ENCODE measurements at regions not wholly inside any gene's neighbourhood (a gene's known extent, or its start where the extent isn't known, plus 50 kb on each side); places are given as distances from the start of the nearest gene placed in this dataset.
"Not testable (repeated sequence)": the region's sequence is repeated elsewhere in the genome, so short reads cannot be mapped to it uniquely, and the experiment has no call there.

DNA sequence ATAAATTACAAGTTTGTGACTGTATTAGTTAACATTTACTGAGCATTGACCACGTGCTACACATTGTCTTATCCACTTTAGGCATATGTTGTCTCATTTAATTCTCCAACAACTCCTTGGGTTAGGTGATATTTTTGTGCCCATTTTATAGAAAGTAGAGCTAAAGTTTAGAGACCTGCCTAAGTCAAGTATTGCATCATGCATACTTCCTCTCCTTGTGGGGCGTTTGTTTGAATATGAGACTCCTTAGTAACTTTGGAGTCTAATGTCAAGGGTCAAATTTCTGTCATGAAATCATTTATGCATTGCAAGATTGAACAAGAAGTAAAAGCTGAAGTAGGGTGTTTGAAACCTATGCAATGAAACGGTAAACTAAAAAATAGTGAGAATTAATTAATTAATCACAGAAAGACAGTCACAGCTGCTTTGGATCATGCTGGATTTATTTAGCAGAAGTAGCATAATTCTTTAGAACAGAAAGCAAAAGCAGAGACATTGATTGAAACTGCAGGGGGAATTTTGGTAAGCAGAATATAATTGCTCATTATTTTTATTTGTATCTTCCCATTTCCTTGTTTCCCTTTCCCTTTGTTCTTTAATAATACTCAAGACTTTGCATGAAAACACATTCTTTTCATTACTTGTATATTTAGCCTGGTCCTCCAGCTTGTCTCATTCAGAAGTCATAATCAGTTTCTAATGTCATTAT, 1374.4 kb upstream of the GJE1 start:
- DNase-seq (ENCODE audit: low spot score): no peak
- intact Hi-C loops (cut with DNase I): no loop called here

DNA sequence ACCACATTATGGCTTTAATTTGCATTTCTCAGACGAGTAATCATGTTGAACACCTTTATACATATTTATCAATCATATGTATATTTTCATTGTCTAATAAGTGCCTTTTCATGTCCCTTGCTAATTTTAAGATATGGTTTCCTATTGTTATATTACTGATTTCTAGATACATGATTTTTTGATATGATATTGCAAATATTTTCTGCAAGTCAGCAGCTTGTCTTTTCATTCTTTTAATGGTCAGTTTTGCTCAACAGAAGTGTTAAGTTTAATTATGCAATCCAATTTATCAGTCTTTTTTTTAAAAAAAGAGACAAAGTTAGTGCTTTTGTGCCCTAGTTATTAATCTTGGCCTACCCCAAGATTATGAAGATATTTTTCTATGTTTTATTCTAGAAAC, 1377.8 kb upstream of the CITED2 start:
- intact Hi-C loops (cut with DNase I): no loop called here
- DNase-seq (ENCODE audit: low spot score): no peak

DNA sequence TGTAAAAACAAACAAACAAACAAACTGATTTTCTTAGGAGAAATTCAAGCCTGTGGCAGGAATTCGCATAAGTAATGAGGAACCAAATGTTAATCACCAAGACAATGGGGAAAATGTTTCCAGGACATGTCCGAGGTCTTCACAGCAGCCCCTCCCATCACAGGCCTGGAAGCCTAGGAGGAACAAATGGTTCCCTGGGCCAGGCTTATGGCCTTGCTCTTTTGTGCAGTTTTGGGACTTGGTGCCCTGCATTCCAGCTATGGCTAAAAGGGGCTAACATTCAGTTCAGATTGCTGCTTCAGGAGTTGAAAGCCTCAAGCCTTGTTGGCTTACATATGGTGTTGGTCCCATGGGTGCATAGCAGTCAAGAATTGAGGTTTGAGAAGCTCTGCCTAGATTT, 1372.7 kb upstream of the CITED2 start:
- DNase-seq (ENCODE audit: low spot score): no peak
- intact Hi-C loops (cut with DNase I): no loop called here

GRCh38 chr6:140744659-140745320, 1370.3 kb upstream of the CITED2 start:
- intact Hi-C loops (cut with DNase I): no loop called here

DNA sequence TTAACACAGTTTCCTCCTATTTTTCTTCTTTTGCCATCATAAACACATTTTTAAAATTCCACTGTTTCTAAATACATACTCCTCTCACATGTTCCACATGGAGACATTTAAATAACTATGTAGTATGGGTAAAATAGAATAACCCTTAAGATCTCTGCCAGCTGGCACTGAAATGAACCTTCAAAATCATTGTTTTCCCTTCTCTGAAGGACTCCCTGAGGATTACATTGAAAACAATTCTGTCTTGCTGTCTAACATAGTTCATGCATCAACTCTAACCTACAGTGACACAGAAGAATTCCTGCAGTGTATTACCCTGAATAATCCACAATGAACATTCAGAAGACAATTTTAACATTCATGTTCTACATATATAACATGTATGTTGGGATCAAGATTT, 1361.8 kb upstream of the CITED2 start:
- intact Hi-C loops (cut with DNase I): no loop called here
- no peak for DNase-seq (ENCODE audit: low spot score)

More at GRCh38 chr6:140744659-140745320, 1370.3 kb upstream of the CITED2 start:
- no peak for DNase-seq (ENCODE audit: low spot score)

- intact Hi-C loops (cut with DNase I): no loop called here
- DNase-seq (ENCODE audit: low spot score): no peak
Observed at GRCh38 chr6:140732991-140733390, 1358.5 kb upstream of the CITED2 start.

DNA sequence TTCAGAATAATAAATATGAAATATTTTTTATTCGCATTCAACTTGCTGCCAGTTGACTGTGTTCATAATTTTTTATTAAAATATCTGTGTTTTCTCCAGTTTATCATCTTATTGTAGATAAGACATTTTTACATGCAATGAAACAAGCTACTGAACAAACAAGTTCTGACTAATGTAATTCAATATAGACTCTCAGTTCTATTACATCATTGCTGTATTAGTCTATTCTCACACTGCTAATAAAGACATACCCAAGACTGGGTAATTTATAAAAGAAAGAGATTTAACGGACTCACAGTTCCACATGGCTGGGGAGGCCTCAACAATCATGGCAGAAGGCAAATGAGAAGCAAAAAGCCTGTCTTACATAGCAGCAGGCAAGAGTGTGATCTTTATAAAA, 1357.7 kb upstream of the CITED2 start:
- DNase-seq (ENCODE audit: low spot score): no peak
- intact Hi-C loops (cut with DNase I): no loop called here

DNA sequence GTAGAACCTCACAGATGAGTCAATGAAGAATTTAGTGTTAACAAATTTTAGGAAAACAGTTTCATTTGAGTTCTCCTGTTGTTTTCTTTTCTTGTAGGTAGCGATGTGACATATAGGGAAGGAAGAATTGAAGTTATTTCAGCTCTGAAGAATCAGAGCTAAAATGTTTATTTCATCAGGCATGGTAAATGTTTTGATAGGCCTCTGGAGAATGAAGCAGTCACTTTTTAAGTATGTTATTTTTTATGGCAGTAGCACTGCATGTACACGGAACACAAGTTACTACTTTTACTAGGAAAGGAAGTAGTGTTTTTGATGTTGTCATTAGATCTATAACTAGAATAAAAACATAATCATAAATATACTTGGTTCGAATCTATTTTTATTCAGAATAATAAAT, 1357.3 kb upstream of the CITED2 start:
- no peak for DNase-seq (ENCODE audit: low spot score)
- intact Hi-C loops (cut with DNase I): no loop called here

GRCh38 chr6:140729521-140729920, 1355.1 kb upstream of the CITED2 start:
- no peak for DNase-seq (ENCODE audit: low spot score)
- intact Hi-C loops (cut with DNase I): no loop called here

- DNase-seq (ENCODE audit: low spot score): no peak
- intact Hi-C loops (cut with DNase I): no loop called here
Observed at GRCh38 chr6:140718021-140718420, 1343.6 kb upstream of the CITED2 start.

DNA sequence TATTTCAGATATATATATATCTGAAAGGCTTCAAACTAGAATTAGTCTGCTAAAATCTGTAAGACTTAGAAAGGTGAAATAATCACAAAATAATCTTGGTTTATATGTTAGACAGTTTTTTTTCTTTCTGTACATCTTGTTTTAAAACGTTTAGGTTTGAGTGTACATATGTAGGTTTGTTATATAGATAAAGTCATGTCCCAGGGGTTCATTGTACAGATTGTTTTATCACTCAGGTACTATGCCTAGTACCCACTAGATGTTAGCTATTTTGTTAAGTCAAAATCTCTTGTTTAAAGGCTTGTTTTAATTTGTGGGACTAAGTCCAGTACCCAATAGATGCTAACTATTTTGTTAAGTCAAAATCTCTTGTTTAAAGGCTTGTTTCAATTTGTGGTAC, 1339.0 kb upstream of the CITED2 start:
- intact Hi-C loops (cut with DNase I): no loop called here
- no peak for DNase-seq (ENCODE audit: low spot score)

DNA sequence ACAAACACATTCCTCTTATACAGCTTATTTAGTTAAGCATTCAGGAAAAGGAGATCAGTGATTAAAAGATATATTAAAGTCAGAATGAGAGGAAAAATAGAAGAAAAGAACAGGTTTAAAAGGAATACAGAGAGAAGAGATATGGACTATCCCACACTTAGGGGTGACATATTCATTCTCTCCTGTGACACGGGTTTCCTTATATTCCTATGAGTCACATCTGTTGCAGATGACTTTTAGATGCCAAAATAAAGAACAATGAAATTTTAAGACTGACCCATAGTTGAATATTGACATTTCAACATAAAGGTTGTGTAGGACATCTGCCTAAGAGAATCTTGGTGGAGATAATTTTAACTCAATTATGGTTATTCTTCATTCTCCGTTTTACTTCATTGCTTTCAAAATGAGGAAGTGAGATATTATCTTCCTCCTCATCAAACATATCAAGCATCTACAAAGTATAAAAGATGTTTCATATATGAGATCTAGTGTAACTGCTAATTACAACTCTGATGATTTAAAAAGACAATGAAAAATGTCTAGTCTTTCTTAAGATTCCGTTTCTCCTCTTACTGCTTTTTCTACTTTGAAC, 1336.7 kb upstream of the CITED2 start:
- intact Hi-C loops (cut with DNase I): no loop called here

GRCh38 chr6:140708441-140708840, 1334.0 kb upstream of the CITED2 start:
- intact Hi-C loops (cut with DNase I): no loop called here
- DNase-seq (ENCODE audit: low spot score): no peak

More for the DNA sequence above, 1336.7 kb upstream of the CITED2 start:
- DNase-seq (ENCODE audit: low spot score): no peak

GRCh38 chr6:140704008-140704407, 1329.6 kb upstream of the CITED2 start:
- intact Hi-C loops (cut with DNase I); DNase-seq (ENCODE audit: low spot score): not testable (repeated sequence)

- intact Hi-C loops (cut with DNase I): no loop called here
- no peak for DNase-seq (ENCODE audit: low spot score)
Observed at GRCh38 chr6:140697585-140697984, 1323.1 kb upstream of the CITED2 start.

DNA sequence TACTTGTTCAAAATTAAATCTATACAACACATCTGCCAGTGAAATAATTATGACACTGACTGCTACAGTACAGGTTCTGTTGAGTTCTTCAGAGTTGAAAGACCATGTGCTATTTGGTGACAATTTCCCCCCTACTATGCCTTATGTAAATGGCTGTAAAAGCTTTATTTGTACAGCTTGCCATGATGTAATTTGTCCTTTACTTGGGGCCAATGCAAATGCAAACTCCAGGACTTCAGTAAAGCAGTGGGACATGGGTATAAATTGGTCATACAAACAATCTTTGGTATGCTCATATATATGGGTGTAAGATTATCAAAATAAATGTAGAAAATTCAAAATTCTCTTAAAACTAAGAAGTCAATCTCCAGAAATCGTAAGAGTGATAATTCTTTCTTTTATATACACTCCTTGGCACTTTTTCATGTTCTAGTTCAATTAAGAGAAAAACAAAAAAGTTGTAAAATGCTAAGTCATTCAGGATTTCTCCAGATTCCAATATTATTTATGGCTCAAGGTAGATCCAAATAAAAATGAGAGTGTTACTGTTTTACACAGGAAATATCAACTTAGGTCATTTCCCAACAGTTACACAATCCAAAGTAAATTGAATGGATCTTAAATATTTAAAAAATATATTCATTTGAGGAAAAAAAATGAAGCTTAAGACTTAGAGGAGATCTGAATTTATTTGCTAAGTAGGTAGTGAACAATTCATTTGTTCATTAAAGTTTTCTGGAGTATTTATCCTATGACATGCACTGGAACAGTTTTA, 1310.5 kb upstream of the CITED2 start:
- intact Hi-C loops (cut with DNase I): no loop called here
- no peak for DNase-seq (ENCODE audit: low spot score)

DNA sequence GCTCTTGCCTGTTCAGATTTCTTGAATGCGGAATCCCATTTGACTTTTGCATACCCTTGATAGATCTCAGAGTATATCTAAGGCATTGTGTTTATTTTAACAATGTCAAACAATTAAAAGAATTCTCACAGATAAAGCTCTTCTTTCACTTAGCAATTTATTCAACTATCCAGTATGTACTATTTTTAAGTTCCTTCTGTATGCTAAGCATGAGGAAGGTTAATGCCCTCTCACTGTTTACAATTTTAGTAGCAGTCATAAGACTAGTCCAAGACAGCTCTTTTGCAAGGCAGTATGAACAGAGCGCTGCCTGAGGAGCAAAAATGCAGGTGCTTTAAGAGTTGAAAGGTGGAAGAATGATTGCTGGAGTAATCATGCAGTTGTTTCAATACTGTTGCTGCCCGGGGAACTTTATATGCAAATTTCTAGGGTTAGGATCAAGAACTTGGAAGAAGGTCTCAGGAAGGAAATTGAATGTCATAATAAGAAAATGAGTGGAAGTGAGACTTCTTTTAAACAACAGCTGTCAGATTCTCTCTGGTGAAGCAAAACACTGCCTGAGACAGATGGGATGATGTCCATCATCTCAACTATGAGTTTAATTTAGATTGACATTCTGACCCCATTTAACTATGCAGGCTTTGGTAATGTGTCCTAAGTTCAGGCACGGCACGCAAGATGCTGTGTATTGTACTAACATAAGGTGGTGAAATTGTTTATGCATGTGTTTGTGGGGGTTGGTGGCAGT, 1303.5 kb upstream of the CITED2 start:
- intact Hi-C loops (cut with DNase I): no loop called here
- DNase-seq (ENCODE audit: low spot score): no peak

DNA sequence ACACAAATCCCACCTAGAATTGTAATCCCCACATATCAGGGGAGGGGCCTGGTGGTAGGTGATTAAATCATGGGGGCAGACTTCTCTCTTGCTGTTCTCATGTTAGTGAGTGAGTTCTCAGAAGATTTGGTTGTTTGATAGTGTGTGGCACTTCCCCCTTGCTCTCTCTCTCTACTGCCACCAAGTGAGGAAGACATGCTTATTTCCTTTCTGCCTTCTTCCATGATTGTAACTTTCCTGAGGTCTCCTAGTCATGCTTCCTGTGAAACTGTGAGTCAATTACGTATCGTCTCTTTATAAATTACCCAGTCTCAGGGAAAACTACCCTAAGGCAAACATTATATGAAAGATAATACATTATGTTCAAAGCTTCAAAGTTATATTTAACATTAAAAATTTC, 1297.5 kb upstream of the CITED2 start:
- no peak for DNase-seq (ENCODE audit: low spot score)
- intact Hi-C loops (cut with DNase I): loop anchor here in 1 of 2 donors (2.0 kb wide), 1 partner anchor 31 kb away; no protein-coding TSS in a partner anchor

- intact Hi-C loops (cut with DNase I): no loop called here
- no peak for DNase-seq (ENCODE audit: low spot score)
Observed at GRCh38 chr6:140670021-140670420, 1295.6 kb upstream of the CITED2 start.
